Endothelial cell of umbilical vein (primary cell): ENCODE measurements at regions not wholly inside any gene's neighbourhood (a gene's known extent, or its start where the extent isn't known, plus 50 kb on each side); places are given as distances from the start of the nearest gene placed in this dataset.

Source experiments
- BruUV-seq: library from RNA; stranded (reverse); fragments of 400-500 nt; replicated peaks from 2 replicates; lab custom pipeline; 2021; lab: Mats Ljungman, UMichigan
- CTCF ChIA-PET: fragments of 300-600, 350-600 bp; sonication (Branson Sonifier 250); formaldehyde crosslinking; loops from one replicate; lab custom pipeline; 2021; ENCODE audit warnings: antibody characterized with exemption, inconsistent platforms; lab: Charles Lee
- POLR2A ChIA-PET: fragments of 300-600, 350-600 bp; sonication (Branson Sonifier 250); formaldehyde crosslinking; loops from one replicate; lab custom pipeline; 2021; ENCODE audit warnings: antibody characterized with exemption, inconsistent platforms; lab: Charles Lee
- DNase-seq: peaks from one replicate; pipeline ENCODE4 v3.0.0-alpha.2; 2011; ENCODE audit warnings: low read depth, low spot score
- FAIRE-seq: peaks from 2 replicates; lab custom pipeline; 2011; peaks lifted over from hg19 to GRCh38; lab: Jason Lieb, UNC
- H2AFZ ChIP-seq: 2 replicates; pipeline ENCODE4 v1.6.0; 2012; ENCODE audit warnings: low read depth, low read length, control low read depth, inconsistent platforms
- H3K27ac ChIP-seq: 2 replicates; pipeline ENCODE4 v1.5.1; 2011; ENCODE audit warnings: low read depth, mild to moderate bottlenecking, control low read depth, low read length, moderate library complexity; ENCODE audit not compliant: insufficient read depth
- H3K27me3 ChIP-seq, 2 experiments: 2 replicates each; pipeline versions ENCODE4 v1.6.0 to v1.6.1; 2011; ENCODE audit warnings: low read length in 2 of 2, mixed read lengths in 1 of 2; ENCODE audit not compliant: control insufficient read depth in 2 of 2, insufficient read depth in 2 of 2
- H3K36me3 ChIP-seq, 2 experiments: 2 replicates in 1 of 2; 3 replicates in 1 of 2; pipeline ENCODE4 v1.5.1; 2011; ENCODE audit warnings: low read length in 2 of 2, mild to moderate bottlenecking in 1 of 2, moderate library complexity in 1 of 2; ENCODE audit not compliant: control insufficient read depth in 2 of 2, insufficient read depth in 2 of 2; ENCODE audit errors: extremely low read depth in 1 of 2
- H3K4me1 ChIP-seq: 3 replicates; pipeline ENCODE4 v1.5.1; 2011; ENCODE audit warnings: mild to moderate bottlenecking, low read length; ENCODE audit not compliant: control insufficient read depth, insufficient read depth; ENCODE audit errors: extremely low read depth
- H3K4me2 ChIP-seq: 2 replicates; pipeline ENCODE4 v1.6.1; 2011; ENCODE audit warnings: low read length, control low read depth, mixed read lengths; ENCODE audit not compliant: insufficient read depth
- H3K4me3 ChIP-seq, 3 experiments: fragments of 200-600 bp in 1 of 3; sonication (generic), shearing (Covaris generic) in 1 of 3; replicated peaks in 1 of 3; 2 replicates each; pipeline ENCODE4 v1.5.1; 2011 to 2016; ENCODE audit warnings: control low read depth in 3 of 3, low read length in 3 of 3, mild to moderate bottlenecking in 2 of 3, inconsistent platforms in 1 of 3, low read depth in 1 of 3, moderate library complexity in 1 of 3; ENCODE audit not compliant: insufficient read depth in 1 of 3
- H3K79me2 ChIP-seq: 2 replicates; pipeline ENCODE4 v1.6.0; 2012; ENCODE audit warnings: low read length, inconsistent platforms; ENCODE audit not compliant: control insufficient read depth, insufficient read depth
- H3K9ac ChIP-seq: replicated peaks from 2 replicates; pipeline ENCODE3; 2011; ENCODE audit warnings: low read length, control low read depth; ENCODE audit not compliant: insufficient read depth; ENCODE audit errors: extremely low read depth
- H3K9me1 ChIP-seq: replicated peaks from 3 replicates; pipeline ENCODE4 v1.6.0; 2011; ENCODE audit warnings: mild to moderate bottlenecking, low read length; ENCODE audit not compliant: control insufficient read depth, insufficient read depth; ENCODE audit errors: extremely low read depth
- H3K9me3 ChIP-seq: replicated peaks from 2 replicates; pipeline ENCODE4 v1.5.1; 2012; ENCODE audit warnings: low read length, inconsistent platforms; ENCODE audit not compliant: control insufficient read depth, insufficient read depth
- H4K20me1 ChIP-seq: replicated peaks from 2 replicates; pipeline ENCODE3; 2011; ENCODE audit warnings: mild to moderate bottlenecking, low read length; ENCODE audit not compliant: control insufficient read depth, insufficient read depth; ENCODE audit errors: extremely low read depth
- CTCF ChIP-seq, 2 donors: IDR thresholded peaks; 1 replicate in 1 of 2; 2 replicates in 1 of 2; pipeline ENCODE4 v1.5.1; 2011; ENCODE audit warnings: low read length in 2 of 2, mild to moderate bottlenecking in 2 of 2, moderate library complexity in 2 of 2, control low read depth in 1 of 2, inconsistent platforms in 1 of 2, low read depth in 1 of 2; ENCODE audit not compliant: insufficient read depth in 1 of 2; ENCODE audit errors: extremely low read depth in 1 of 2
- EZH2 ChIP-seq: IDR thresholded peaks from 2 replicates; pipeline ENCODE4 v1.6.1; 2012; ENCODE audit warnings: borderline replicate concordance, low read depth, mild to moderate bottlenecking, moderate library complexity, low read length, inconsistent platforms; ENCODE audit not compliant: severe bottlenecking
- FOS ChIP-seq: IDR thresholded peaks from 2 replicates; pipeline ENCODE4 v1.6.1; 2011; ENCODE audit warnings: mild to moderate bottlenecking, low read length, moderate library complexity, borderline replicate concordance; ENCODE audit not compliant: insufficient read depth
- GATA2 ChIP-seq: IDR thresholded peaks from 2 replicates; pipeline ENCODE4 v1.7.0; 2011; ENCODE audit warnings: low read depth, mild to moderate bottlenecking, moderate library complexity, mixed read lengths, low read length; ENCODE audit not compliant: insufficient read length, insufficient read depth
- JUN ChIP-seq: IDR thresholded peaks from 2 replicates; pipeline ENCODE4 v1.6.1; 2011; ENCODE audit warnings: borderline replicate concordance, low read depth; ENCODE audit not compliant: insufficient read length, insufficient read depth
- MAX ChIP-seq: IDR thresholded peaks from 2 replicates; pipeline ENCODE4 v1.6.1; 2011; ENCODE audit not compliant: insufficient read depth, insufficient read length
- MYC ChIP-seq: IDR thresholded peaks from one replicate; pipeline ENCODE4 v1.6.1; 2011; ENCODE audit warnings: mild to moderate bottlenecking, low read depth, low read length
- POLR2A ChIP-seq: IDR thresholded peaks from 2 replicates; pipeline ENCODE4 v1.6.1; 2012; ENCODE audit warnings: low read depth, mild to moderate bottlenecking, control low read depth, low read length
- POLR2AphosphoS5 ChIP-seq: IDR thresholded peaks from 2 replicates; pipeline ENCODE4 v1.6.1; 2012; ENCODE audit warnings: low read depth, mild to moderate bottlenecking, control low read depth, low read length, moderate library complexity; ENCODE audit not compliant: insufficient read depth
- dilution Hi-C: fragments of 300-500 bp; cut with MboI; formaldehyde crosslinking; loops from one replicate; pipeline ENCODE4 v1.15.0; 2019; ENCODE audit warnings: low sequenced_read_pairs; ENCODE audit not compliant: extremely low pct_ligation_motif_present
- intact Hi-C: fragments of 100-400 bp; cut with micrococcal nuclease; formaldehyde crosslinking; loops from one replicate; pipeline ENCODE4 v1.10.0; 2022

GRCh38 chr6:119609865-119610264, 260.3 kb upstream of the MAN1A1 start:
- DNase-seq, result no peak
- POLR2A ChIA-PET, result no interaction called here
- dilution Hi-C loops, result no loop called here

More at GRCh38 chr6:119609865-119610264, 260.3 kb upstream of the MAN1A1 start:
- no peak overlapping the region for H2AFZ ChIP-seq
- intact Hi-C loops, result no loop called here
- H3K4me1 ChIP-seq, result no peaks in the 10 kb centered on the region
- no peaks in the 10 kb centered on the region for H3K9me1 ChIP-seq
- CTCF ChIA-PET, result no interaction called here
- no peaks in the 10 kb centered on the region for H4K20me1 ChIP-seq
- no peak overlapping the region for H3K4me2 ChIP-seq
- H3K36me3 ChIP-seq, result no peaks in the 10 kb centered on the region
- no peak for FAIRE-seq
- no peak overlapping the region for H3K4me3 ChIP-seq
- H3K27me3 ChIP-seq, result no peaks in the 10 kb centered on the region
- no peaks in the 10 kb centered on the region for H3K79me2 ChIP-seq
- BruUV-seq, result no TSS peak
- no peaks in the 10 kb centered on the region for H3K9me3 ChIP-seq
- no peak for TF ChIP-seq MAX
- no peak for TF ChIP-seq POLR2AphosphoS5
- TF ChIP-seq FOS, result no peak
- no peak for TF ChIP-seq CTCF (IDR thresholded peaks at IDR 0.05; ENCODE audit: extremely low read depth in 1 of 2, insufficient read depth in 1 of 2, low read depth in 1 of 2, low read length in 2 of 2)
- TF ChIP-seq MYC, result no peak
- no peak for TF ChIP-seq JUN
- no peak for TF ChIP-seq EZH2
- TF ChIP-seq GATA2, result no peak
- TF ChIP-seq POLR2A, result no peak
- H3K9ac ChIP-seq, result no peak overlapping the region
- H3K27ac ChIP-seq, result no peak overlapping the region
